CD4-positive, alpha-beta T cell treated with Interleukin-15 for 1 hour (primary cell): ENCODE measurements at regions not wholly inside any gene's neighbourhood (a gene's known extent, or its start where the extent isn't known, plus 50 kb on each side); places are given as distances from the start of the nearest gene placed in this dataset.
"Not testable (repeated sequence)": the region's sequence is repeated elsewhere in the genome, so short reads cannot be mapped to it uniquely, and the experiment has no call there.

ENCODE experiments used
- DNase-seq: peaks from one replicate; pipeline ENCODE4 v3.0.0-alpha.2; 2020

- no peak for DNase-seq
Measured at GRCh38 chr14:97033556-97034081, 236.4 kb downstream of the VRK1 start.

GRCh38 chr14:97036086-97036852 lies 239.1 kb downstream of the VRK1 start:
- DNase-seq: no peak

GRCh38 chr14:97039717-97040363 lies 242.7 kb downstream of the VRK1 start:
- no peak for DNase-seq

GRCh38 chr14:97046967-97047366 lies 249.8 kb downstream of the VRK1 start:
- no peak for DNase-seq

- DNase-seq: no peak
Measured at GRCh38 chr14:97052001-97052400, 254.8 kb downstream of the VRK1 start.

GRCh38 chr14:97053941-97054340 lies 256.8 kb downstream of the VRK1 start:
- no peak for DNase-seq

- no peak for DNase-seq
Measured at GRCh38 chr14:97055355-97055754, 258.2 kb downstream of the VRK1 start.

GRCh38 chr14:97056086-97056485 lies 258.9 kb downstream of the VRK1 start:
- DNase-seq: no peak

GRCh38 chr14:97057238-97058073 lies 260.3 kb downstream of the VRK1 start:
- DNase-seq: no peak

- DNase-seq: no peak
Measured at GRCh38 chr14:97058074-97058467, 260.9 kb downstream of the VRK1 start.

- DNase-seq: no peak
Measured at GRCh38 chr14:97058589-97058988, 261.4 kb downstream of the VRK1 start.

GRCh38 chr14:97061198-97061597 lies 264.0 kb downstream of the VRK1 start:
- no peak for DNase-seq

GRCh38 chr14:97061714-97062113 lies 264.5 kb downstream of the VRK1 start:
- DNase-seq: no peak

GRCh38 chr14:97065305-97066067 lies 268.3 kb downstream of the VRK1 start:
- DNase-seq: no peak

GRCh38 chr14:97066068-97066899 lies 269.1 kb downstream of the VRK1 start:
- DNase-seq: no peak

GRCh38 chr14:97068293-97068692 lies 271.1 kb downstream of the VRK1 start:
- DNase-seq: not testable (repeated sequence)

GRCh38 chr14:97070259-97070658 lies 273.1 kb downstream of the VRK1 start:
- no peak for DNase-seq

- DNase-seq: no peak
Measured at GRCh38 chr14:97071177-97071576, 274.0 kb downstream of the VRK1 start.

- no peak for DNase-seq
Measured at GRCh38 chr14:97073622-97074021, 276.4 kb downstream of the VRK1 start.

- no peak for DNase-seq
Measured at GRCh38 chr14:97074456-97074855, 277.3 kb downstream of the VRK1 start.

- no peak for DNase-seq
Measured at GRCh38 chr14:97074856-97075255, 277.7 kb downstream of the VRK1 start.

- DNase-seq: peak; percentile 57
Measured at GRCh38 chr14:97077253-97077653, 280.1 kb downstream of the VRK1 start.
